WTC11 (cell line): ENCODE measurements at regions not wholly inside any gene's neighbourhood (a gene's known extent, or its start where the extent isn't known, plus 50 kb on each side); places are given as distances from the start of the nearest gene placed in this dataset.

ENCODE experiments used
- ATAC-seq: fragments of 200-7000 bp; cut with Tn5 transposase; 2 replicates; pipeline ENCODE4 v1.10.0; 2021; ENCODE audit warnings: mild to moderate bottlenecking, moderate library complexity
- CTCF ChIA-PET: fragments of 300-600 bp; sonication (Branson Sonifier 250); formaldehyde crosslinking; loops from one replicate; lab custom pipeline; 2021; ENCODE audit warnings: antibody characterized with exemption; lab: Charles Lee
- POLR2A ChIA-PET: fragments of 350-600 bp; sonication (Branson Sonifier 250); formaldehyde crosslinking; loops from one replicate; lab custom pipeline; 2021; ENCODE audit warnings: antibody characterized with exemption; lab: Charles Lee
- DNase-seq: peaks from one replicate; pipeline ENCODE4 v3.0.0; 2021; ENCODE audit warnings: low spot score
- H3K27ac Mint-ChIP-seq: 2 replicates; pipeline ENCODE4 v1.8.0; 2021; ENCODE audit warnings: mixed read lengths
- H3K27me3 Mint-ChIP-seq: 2 replicates; pipeline ENCODE4 v1.8.0; 2021; ENCODE audit warnings: low read depth, mild to moderate bottlenecking, moderate library complexity, mixed read lengths
- H3K36me3 Mint-ChIP-seq: 2 replicates; pipeline ENCODE4 v1.8.0; 2021; ENCODE audit warnings: mixed read lengths
- H3K4me1 Mint-ChIP-seq: 2 replicates; pipeline ENCODE4 v1.8.0; 2022; ENCODE audit warnings: mixed read lengths
- H3K4me3 Mint-ChIP-seq: 2 replicates; pipeline ENCODE4 v1.8.0; 2021; ENCODE audit warnings: mild to moderate bottlenecking, moderate library complexity, mixed read lengths
- H3K9me3 Mint-ChIP-seq: 2 replicates; pipeline ENCODE4 v1.8.0; 2021; ENCODE audit warnings: mixed read lengths
- CDX4 ChIP-seq: fragments of 250-450 bp; sonication (Bioruptor Pico); IDR thresholded peaks from 2 replicates; pipeline ENCODE4 v1.9.0; 2021; ENCODE audit warnings: moderate library complexity, mild to moderate bottlenecking, inconsistent platforms, borderline replicate concordance
- CREB1 ChIP-seq: sonication (generic); formaldehyde crosslinking; IDR thresholded peaks from 2 replicates; pipeline ENCODE4 v1.8.0; 2023; ENCODE audit warnings: mild to moderate bottlenecking, missing genetic modification reagents
- EMX1 ChIP-seq: fragments of 250-450 bp; sonication (Bioruptor Pico); IDR thresholded peaks from 2 replicates; pipeline ENCODE4 v1.8.0; 2021; ENCODE audit warnings: mild to moderate bottlenecking
- GRHL2 ChIP-seq: fragments of 250-450 bp; sonication (Bioruptor Pico); IDR thresholded peaks from 2 replicates; pipeline ENCODE4 v1.8.0; 2022; ENCODE audit warnings: mild to moderate bottlenecking, moderate library complexity; ENCODE audit not compliant: insufficient replicate concordance, severe bottlenecking
- IRF1 ChIP-seq: sonication (generic); formaldehyde crosslinking; IDR thresholded peaks from 2 replicates; pipeline ENCODE4 v1.8.0; 2023; ENCODE audit warnings: missing genetic modification reagents
- KAT7 ChIP-seq: sonication (generic); formaldehyde crosslinking; IDR thresholded peaks from 2 replicates; pipeline ENCODE4 v1.8.1; 2023; ENCODE audit warnings: missing genetic modification reagents, mild to moderate bottlenecking, borderline replicate concordance
- NFATC4 ChIP-seq: fragments of 250-450 bp; sonication (Bioruptor Pico); IDR thresholded peaks from 2 replicates; pipeline ENCODE4 v1.9.0; 2021; ENCODE audit warnings: mild to moderate bottlenecking
- NR1H2 ChIP-seq: sonication (generic); formaldehyde crosslinking; IDR thresholded peaks from 2 replicates; pipeline ENCODE4 v1.9.0; 2021; ENCODE audit warnings: mild to moderate bottlenecking, moderate library complexity, missing genetic modification reagents
- NR2C2 ChIP-seq: sonication (generic); formaldehyde crosslinking; IDR thresholded peaks from 2 replicates; pipeline ENCODE4 v1.8.0; 2022; ENCODE audit warnings: mild to moderate bottlenecking, missing genetic modification reagents
- TEAD1 ChIP-seq: sonication (generic); formaldehyde crosslinking; IDR thresholded peaks from 2 replicates; pipeline ENCODE4 v1.8.0; 2022; ENCODE audit warnings: mild to moderate bottlenecking, missing genetic modification reagents
- TEAD4 ChIP-seq: sonication (generic); formaldehyde crosslinking; IDR thresholded peaks from 2 replicates; pipeline ENCODE4 v1.8.0; 2022; ENCODE audit warnings: mild to moderate bottlenecking, missing genetic modification reagents
- TP53 ChIP-seq: sonication (generic); formaldehyde crosslinking; IDR thresholded peaks from 2 replicates; pipeline ENCODE4 v1.8.1; 2023; ENCODE audit warnings: mild to moderate bottlenecking, missing genetic modification reagents
- ZNF281 ChIP-seq: sonication (generic); formaldehyde crosslinking; IDR thresholded peaks from 2 replicates; pipeline ENCODE4 v1.8.0; 2023; ENCODE audit warnings: mild to moderate bottlenecking, missing genetic modification reagents
- ZNF396 ChIP-seq: fragments of 250-450 bp; sonication (Bioruptor Pico); IDR thresholded peaks from 2 replicates; pipeline ENCODE4 v1.8.0; 2021; ENCODE audit warnings: mild to moderate bottlenecking, moderate library complexity, borderline replicate concordance
- ZNF416 ChIP-seq: fragments of 250-450 bp; sonication (Bioruptor Pico); IDR thresholded peaks from 2 replicates; pipeline ENCODE4 v1.9.0; 2021; ENCODE audit warnings: mild to moderate bottlenecking, inconsistent platforms
- TF ChIP-seq, protein P1 (sequence below): sonication (generic); formaldehyde crosslinking; IDR thresholded peaks from 2 replicates; pipeline ENCODE4 v1.8.1; 2022; ENCODE audit warnings: missing genetic modification reagents, borderline replicate concordance
- TF ChIP-seq, protein P2 (sequence below): sonication (generic); formaldehyde crosslinking; IDR thresholded peaks from 2 replicates; pipeline ENCODE4 v1.8.1; 2022; ENCODE audit warnings: low read depth, missing genetic modification reagents, borderline replicate concordance
- TF ChIP-seq, protein P3 (sequence below): sonication (generic); formaldehyde crosslinking; IDR thresholded peaks from 2 replicates; pipeline ENCODE4 v1.8.1; 2023; ENCODE audit warnings: mild to moderate bottlenecking, missing genetic modification reagents
- TF ChIP-seq, protein P4 (sequence below): sonication (generic); formaldehyde crosslinking; IDR thresholded peaks from 2 replicates; pipeline ENCODE4 v1.8.1; 2023; ENCODE audit warnings: mild to moderate bottlenecking, missing genetic modification reagents, borderline replicate concordance
- TF ChIP-seq, protein P5 (sequence below): sonication (generic); formaldehyde crosslinking; IDR thresholded peaks from 2 replicates; pipeline ENCODE4 v1.8.0; 2022; ENCODE audit warnings: mild to moderate bottlenecking, missing genetic modification reagents

DNA sequence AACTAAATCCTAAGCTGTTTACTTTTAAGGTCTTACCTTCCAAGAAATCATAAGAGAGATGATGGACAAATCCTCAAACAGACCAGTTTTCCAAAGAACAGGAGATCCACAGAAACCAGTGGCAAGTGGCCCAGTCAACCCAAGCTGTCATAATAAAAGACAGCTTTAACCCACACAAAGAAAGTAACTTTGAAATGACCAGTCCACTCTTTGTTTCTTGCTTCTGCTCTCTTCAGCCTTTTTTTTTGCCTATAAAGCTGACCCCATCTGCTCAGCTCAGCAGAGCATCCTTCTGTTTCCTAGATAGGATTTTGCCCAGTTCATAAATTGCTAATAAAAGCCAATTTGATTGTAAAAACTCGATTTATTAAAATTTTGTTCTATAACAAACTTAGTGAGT, 299.4 kb downstream of the OXSM start:
- no peak for ATAC-seq
- H3K4me1 Mint-ChIP-seq = no peaks in the 10 kb centered on the region
- no peak for DNase-seq
- H3K27me3 Mint-ChIP-seq = 0 out of 2 replicates have a peak, but pooled peaks cover 4% of the 10 kb centered on the region
- H3K4me3 Mint-ChIP-seq = no peak overlapping the region
- peaks cover 43% of the 10 kb centered on the region for H3K36me3 Mint-ChIP-seq
- H3K27ac Mint-ChIP-seq = no peak overlapping the region
- no peak for TF ChIP-seq IRF1 (CRISPR knock-in tag)
- TF ChIP-seq, all 79 proteins: peak for 0
- POLR2A ChIA-PET = no interaction called here
- CTCF ChIA-PET = no interaction called here
- H3K9me3 Mint-ChIP-seq = peaks cover 77% of the 10 kb centered on the region

DNA sequence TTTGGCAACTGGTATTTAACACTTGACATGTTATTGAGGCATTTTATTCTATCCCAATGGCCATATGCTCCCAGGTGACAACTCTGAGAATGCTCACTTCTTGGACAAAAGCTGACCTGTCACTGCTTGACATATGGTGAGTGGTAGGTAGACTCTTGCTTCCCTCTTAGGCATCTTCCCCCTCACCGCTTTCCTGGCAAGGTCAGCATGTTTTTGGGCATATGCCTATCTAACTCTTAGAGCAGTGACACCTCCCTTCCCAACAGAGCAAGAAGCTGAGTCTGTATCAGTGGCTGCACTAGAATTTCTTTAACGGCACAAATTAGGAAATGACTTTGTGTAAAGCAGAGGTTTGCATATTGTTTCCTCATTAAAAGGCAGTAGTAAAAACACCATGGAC, 300.7 kb downstream of the OXSM start:
- peaks cover 73% of the 10 kb centered on the region for H3K9me3 Mint-ChIP-seq
- H3K27me3 Mint-ChIP-seq = 0 out of 2 replicates have a peak, but pooled peaks cover 4% of the 10 kb centered on the region
- H3K4me3 Mint-ChIP-seq = no peak overlapping the region
- TF ChIP-seq, protein P1, sequence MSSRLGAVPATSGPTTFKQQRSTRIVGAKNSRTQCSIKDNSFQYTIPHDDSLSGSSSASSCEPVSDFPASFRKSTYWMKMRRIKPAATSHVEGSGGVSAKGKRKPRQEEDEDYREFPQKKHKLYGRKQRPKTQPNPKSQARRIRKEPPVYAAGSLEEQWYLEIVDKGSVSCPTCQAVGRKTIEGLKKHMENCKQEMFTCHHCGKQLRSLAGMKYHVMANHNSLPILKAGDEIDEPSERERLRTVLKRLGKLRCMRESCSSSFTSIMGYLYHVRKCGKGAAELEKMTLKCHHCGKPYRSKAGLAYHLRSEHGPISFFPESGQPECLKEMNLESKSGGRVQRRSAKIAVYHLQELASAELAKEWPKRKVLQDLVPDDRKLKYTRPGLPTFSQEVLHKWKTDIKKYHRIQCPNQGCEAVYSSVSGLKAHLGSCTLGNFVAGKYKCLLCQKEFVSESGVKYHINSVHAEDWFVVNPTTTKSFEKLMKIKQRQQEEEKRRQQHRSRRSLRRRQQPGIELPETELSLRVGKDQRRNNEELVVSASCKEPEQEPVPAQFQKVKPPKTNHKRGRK (CRISPR knock-in tag) = no peak
- no peak for TF ChIP-seq ZNF396 (CRISPR knock-in tag)
- no peak for TF ChIP-seq CDX4 (CRISPR knock-in tag)
- TF ChIP-seq GRHL2 (CRISPR knock-in tag) = no peak
- TF ChIP-seq, protein P2, sequence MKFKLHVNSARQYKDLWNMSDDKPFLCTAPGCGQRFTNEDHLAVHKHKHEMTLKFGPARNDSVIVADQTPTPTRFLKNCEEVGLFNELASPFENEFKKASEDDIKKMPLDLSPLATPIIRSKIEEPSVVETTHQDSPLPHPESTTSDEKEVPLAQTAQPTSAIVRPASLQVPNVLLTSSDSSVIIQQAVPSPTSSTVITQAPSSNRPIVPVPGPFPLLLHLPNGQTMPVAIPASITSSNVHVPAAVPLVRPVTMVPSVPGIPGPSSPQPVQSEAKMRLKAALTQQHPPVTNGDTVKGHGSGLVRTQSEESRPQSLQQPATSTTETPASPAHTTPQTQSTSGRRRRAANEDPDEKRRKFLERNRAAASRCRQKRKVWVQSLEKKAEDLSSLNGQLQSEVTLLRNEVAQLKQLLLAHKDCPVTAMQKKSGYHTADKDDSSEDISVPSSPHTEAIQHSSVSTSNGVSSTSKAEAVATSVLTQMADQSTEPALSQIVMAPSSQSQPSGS (CRISPR knock-in tag) = no peak
- TF ChIP-seq, protein P3, sequence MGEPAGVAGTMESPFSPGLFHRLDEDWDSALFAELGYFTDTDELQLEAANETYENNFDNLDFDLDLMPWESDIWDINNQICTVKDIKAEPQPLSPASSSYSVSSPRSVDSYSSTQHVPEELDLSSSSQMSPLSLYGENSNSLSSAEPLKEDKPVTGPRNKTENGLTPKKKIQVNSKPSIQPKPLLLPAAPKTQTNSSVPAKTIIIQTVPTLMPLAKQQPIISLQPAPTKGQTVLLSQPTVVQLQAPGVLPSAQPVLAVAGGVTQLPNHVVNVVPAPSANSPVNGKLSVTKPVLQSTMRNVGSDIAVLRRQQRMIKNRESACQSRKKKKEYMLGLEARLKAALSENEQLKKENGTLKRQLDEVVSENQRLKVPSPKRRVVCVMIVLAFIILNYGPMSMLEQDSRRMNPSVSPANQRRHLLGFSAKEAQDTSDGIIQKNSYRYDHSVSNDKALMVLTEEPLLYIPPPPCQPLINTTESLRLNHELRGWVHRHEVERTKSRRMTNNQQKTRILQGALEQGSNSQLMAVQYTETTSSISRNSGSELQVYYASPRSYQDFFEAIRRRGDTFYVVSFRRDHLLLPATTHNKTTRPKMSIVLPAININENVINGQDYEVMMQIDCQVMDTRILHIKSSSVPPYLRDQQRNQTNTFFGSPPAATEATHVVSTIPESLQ (CRISPR knock-in tag) = no peak
- TF ChIP-seq CREB1 = no peak
- TF ChIP-seq, protein P4, sequence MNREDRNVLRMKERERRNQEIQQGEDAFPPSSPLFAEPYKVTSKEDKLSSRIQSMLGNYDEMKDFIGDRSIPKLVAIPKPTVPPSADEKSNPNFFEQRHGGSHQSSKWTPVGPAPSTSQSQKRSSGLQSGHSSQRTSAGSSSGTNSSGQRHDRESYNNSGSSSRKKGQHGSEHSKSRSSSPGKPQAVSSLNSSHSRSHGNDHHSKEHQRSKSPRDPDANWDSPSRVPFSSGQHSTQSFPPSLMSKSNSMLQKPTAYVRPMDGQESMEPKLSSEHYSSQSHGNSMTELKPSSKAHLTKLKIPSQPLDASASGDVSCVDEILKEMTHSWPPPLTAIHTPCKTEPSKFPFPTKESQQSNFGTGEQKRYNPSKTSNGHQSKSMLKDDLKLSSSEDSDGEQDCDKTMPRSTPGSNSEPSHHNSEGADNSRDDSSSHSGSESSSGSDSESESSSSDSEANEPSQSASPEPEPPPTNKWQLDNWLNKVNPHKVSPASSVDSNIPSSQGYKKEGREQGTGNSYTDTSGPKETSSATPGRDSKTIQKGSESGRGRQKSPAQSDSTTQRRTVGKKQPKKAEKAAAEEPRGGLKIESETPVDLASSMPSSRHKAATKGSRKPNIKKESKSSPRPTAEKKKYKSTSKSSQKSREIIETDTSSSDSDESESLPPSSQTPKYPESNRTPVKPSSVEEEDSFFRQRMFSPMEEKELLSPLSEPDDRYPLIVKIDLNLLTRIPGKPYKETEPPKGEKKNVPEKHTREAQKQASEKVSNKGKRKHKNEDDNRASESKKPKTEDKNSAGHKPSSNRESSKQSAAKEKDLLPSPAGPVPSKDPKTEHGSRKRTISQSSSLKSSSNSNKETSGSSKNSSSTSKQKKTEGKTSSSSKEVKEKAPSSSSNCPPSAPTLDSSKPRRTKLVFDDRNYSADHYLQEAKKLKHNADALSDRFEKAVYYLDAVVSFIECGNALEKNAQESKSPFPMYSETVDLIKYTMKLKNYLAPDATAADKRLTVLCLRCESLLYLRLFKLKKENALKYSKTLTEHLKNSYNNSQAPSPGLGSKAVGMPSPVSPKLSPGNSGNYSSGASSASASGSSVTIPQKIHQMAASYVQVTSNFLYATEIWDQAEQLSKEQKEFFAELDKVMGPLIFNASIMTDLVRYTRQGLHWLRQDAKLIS (CRISPR knock-in tag) = no peak
- TF ChIP-seq NFATC4 (CRISPR knock-in tag) = no peak
- no peak for TF ChIP-seq NR1H2 (CRISPR knock-in tag)
- TF ChIP-seq KAT7 (CRISPR knock-in tag) = no peak
- TF ChIP-seq NR2C2 (CRISPR knock-in tag) = no peak
- TF ChIP-seq TEAD4 (CRISPR knock-in tag) = no peak
- TF ChIP-seq ZNF281 (CRISPR knock-in tag) = no peak
- no peak for TF ChIP-seq EMX1 (CRISPR knock-in tag)
- TF ChIP-seq, protein P5, sequence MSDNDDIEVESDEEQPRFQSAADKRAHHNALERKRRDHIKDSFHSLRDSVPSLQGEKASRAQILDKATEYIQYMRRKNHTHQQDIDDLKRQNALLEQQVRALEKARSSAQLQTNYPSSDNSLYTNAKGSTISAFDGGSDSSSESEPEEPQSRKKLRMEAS (CRISPR knock-in tag) = no peak
- no peak for TF ChIP-seq ZNF416 (CRISPR knock-in tag)
- no peak for TF ChIP-seq TEAD1 (CRISPR knock-in tag)
- no peak for TF ChIP-seq TP53
- POLR2A ChIA-PET = no interaction called here
- no peaks in the 10 kb centered on the region for H3K4me1 Mint-ChIP-seq
- no peak for ATAC-seq
- no peak for DNase-seq
- H3K36me3 Mint-ChIP-seq = peaks cover 48% of the 10 kb centered on the region
- no peak overlapping the region for H3K27ac Mint-ChIP-seq
- CTCF ChIA-PET = no interaction called here
